OCI-LY3 (cell line): ENCODE measurements at regions not wholly inside any gene's neighbourhood (a gene's known extent, or its start where the extent isn't known, plus 50 kb on each side); places are given as distances from the start of the nearest gene placed in this dataset.

Source experiments
- CTCF ChIP-seq: fragments of 200-600, 300-600 bp; sonication (generic); IDR thresholded peaks from 2 replicates; pipeline ENCODE4 v1.5.1; 2014; ENCODE audit warnings: antibody characterized with exemption, low read length, low read depth
- EZH2phosphoT487 ChIP-seq: fragments of 200-600 bp; shearing (Covaris generic); IDR thresholded peaks from 2 replicates; pipeline ENCODE4 v1.6.1; 2018; ENCODE audit warnings: antibody characterized with exemption, mixed run types, low read depth

GRCh38 chr2:19807346-19807745 is 94.4 kb downstream of the TTC32 start:
- TF ChIP-seq CTCF: no peak
- TF ChIP-seq EZH2phosphoT487: no peak
